ENCODE measurements at regions not wholly inside any gene's neighbourhood (a gene's known extent, or its start where the extent isn't known, plus 50 kb on each side); places are given as distances from the start of the nearest gene placed in this dataset.
"Not testable (repeated sequence)": the region's sequence is repeated elsewhere in the genome, so short reads cannot be mapped to it uniquely, and the experiment has no call there.

- no peak for DNase-seq (ENCODE audit: low read depth)
These were observed 143.7 kb upstream of the ZNF385D start for GRCh38 chr3:21894459-21895340.

GRCh38 chr3:21898316-21898715 is 147.3 kb upstream of the ZNF385D start:
- no peak for DNase-seq (ENCODE audit: low read depth)

GRCh38 chr3:21901484-21901883 is 150.5 kb upstream of the ZNF385D start:
- DNase-seq (ENCODE audit: low read depth): no peak

GRCh38 chr3:21902956-21903355 is 151.9 kb upstream of the ZNF385D start:
- DNase-seq (ENCODE audit: low read depth): no peak

- no peak for DNase-seq (ENCODE audit: low read depth)
These were observed 158.1 kb upstream of the ZNF385D start for GRCh38 chr3:21909096-21909495.

GRCh38 chr3:21912711-21913110 is 161.7 kb upstream of the ZNF385D start:
- no peak for DNase-seq (ENCODE audit: low read depth)

GRCh38 chr3:21913791-21914190 is 162.8 kb upstream of the ZNF385D start:
- no peak for DNase-seq (ENCODE audit: low read depth)

- DNase-seq (ENCODE audit: low read depth): no peak
These were observed 163.4 kb upstream of the ZNF385D start for GRCh38 chr3:21914451-21914850.

GRCh38 chr3:21919383-21919782 is 168.4 kb upstream of the ZNF385D start:
- DNase-seq (ENCODE audit: low read depth): no peak

GRCh38 chr3:21920421-21920861 is 169.4 kb upstream of the ZNF385D start:
- no peak for DNase-seq (ENCODE audit: low read depth)

- not testable (repeated sequence) for DNase-seq (ENCODE audit: low read depth)
These were observed 172.1 kb upstream of the ZNF385D start for GRCh38 chr3:21923156-21923555.

GRCh38 chr3:21927261-21927660 is 176.3 kb upstream of the ZNF385D start:
- no peak for DNase-seq (ENCODE audit: low read depth)

- DNase-seq (ENCODE audit: low read depth): no peak
These were observed 183.6 kb upstream of the ZNF385D start for GRCh38 chr3:21934591-21934990.

- DNase-seq (ENCODE audit: low read depth): no peak
These were observed 185.2 kb upstream of the ZNF385D start for GRCh38 chr3:21936207-21936606.

- no peak for DNase-seq (ENCODE audit: low read depth)
These were observed 187.3 kb upstream of the ZNF385D start for GRCh38 chr3:21938267-21938681.

GRCh38 chr3:21942328-21942727 is 191.3 kb upstream of the ZNF385D start:
- DNase-seq (ENCODE audit: low read depth): no peak

- no peak for DNase-seq (ENCODE audit: low read depth)
These were observed 193.2 kb upstream of the ZNF385D start for GRCh38 chr3:21944251-21944650.

GRCh38 chr3:21952856-21953255 is 201.8 kb upstream of the ZNF385D start:
- DNase-seq (ENCODE audit: low read depth): no peak

- no peak for DNase-seq (ENCODE audit: low read depth)
These were observed 203.7 kb upstream of the ZNF385D start for GRCh38 chr3:21954709-21955108.

GRCh38 chr3:21955406-21955805 is 204.4 kb upstream of the ZNF385D start:
- DNase-seq (ENCODE audit: low read depth): no peak

- DNase-seq (ENCODE audit: low read depth): no peak
These were observed 209.0 kb upstream of the ZNF385D start for GRCh38 chr3:21960033-21960432.

- DNase-seq (ENCODE audit: low read depth): no peak
These were observed 211.4 kb upstream of the ZNF385D start for GRCh38 chr3:21962456-21962855.

- DNase-seq (ENCODE audit: low read depth): not testable (repeated sequence)
These were observed 215.4 kb upstream of the ZNF385D start for GRCh38 chr3:21966457-21966856.

GRCh38 chr3:21979706-21980105 is 228.7 kb upstream of the ZNF385D start:
- DNase-seq (ENCODE audit: low read depth): no peak

Data from T follicular helper cell (primary cell).